Astrocyte of the spinal cord (primary cell): ENCODE measurements at regions not wholly inside any gene's neighbourhood (a gene's known extent, or its start where the extent isn't known, plus 50 kb on each side); places are given as distances from the start of the nearest gene placed in this dataset.

Source experiments
- DNase-seq: peaks from one replicate; pipeline ENCODE4 v3.0.0; 2011; ENCODE audit warnings: low read depth, low spot score
- H3K4me3 ChIP-seq: 2 replicates; pipeline ENCODE4 v1.5.1; 2011; ENCODE audit warnings: low read depth, mild to moderate bottlenecking, low read length, moderate library complexity
- in situ Hi-C: cut with HindIII; loops from 2 replicates; pipeline ENCODE4 v1.10.0; 2017; ENCODE audit warnings: low sequenced_read_pairs
- TF ChIP-seq, protein P1 (sequence below): IDR thresholded peaks from 2 replicates; pipeline ENCODE4 v1.5.1; 2012; ENCODE audit warnings: low read depth, mild to moderate bottlenecking, low read length, inconsistent platforms

- TF ChIP-seq, protein P1, sequence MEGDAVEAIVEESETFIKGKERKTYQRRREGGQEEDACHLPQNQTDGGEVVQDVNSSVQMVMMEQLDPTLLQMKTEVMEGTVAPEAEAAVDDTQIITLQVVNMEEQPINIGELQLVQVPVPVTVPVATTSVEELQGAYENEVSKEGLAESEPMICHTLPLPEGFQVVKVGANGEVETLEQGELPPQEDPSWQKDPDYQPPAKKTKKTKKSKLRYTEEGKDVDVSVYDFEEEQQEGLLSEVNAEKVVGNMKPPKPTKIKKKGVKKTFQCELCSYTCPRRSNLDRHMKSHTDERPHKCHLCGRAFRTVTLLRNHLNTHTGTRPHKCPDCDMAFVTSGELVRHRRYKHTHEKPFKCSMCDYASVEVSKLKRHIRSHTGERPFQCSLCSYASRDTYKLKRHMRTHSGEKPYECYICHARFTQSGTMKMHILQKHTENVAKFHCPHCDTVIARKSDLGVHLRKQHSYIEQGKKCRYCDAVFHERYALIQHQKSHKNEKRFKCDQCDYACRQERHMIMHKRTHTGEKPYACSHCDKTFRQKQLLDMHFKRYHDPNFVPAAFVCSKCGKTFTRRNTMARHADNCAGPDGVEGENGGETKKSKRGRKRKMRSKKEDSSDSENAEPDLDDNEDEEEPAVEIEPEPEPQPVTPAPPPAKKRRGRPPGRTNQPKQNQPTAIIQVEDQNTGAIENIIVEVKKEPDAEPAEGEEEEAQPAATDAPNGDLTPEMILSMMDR: no peak
- in situ Hi-C loops: no loop called here
- no peak for DNase-seq
- no peak overlapping the region for H3K4me3 ChIP-seq
Observed at GRCh38 chr17:56087199-56087598, 66.1 kb upstream of the ANKFN1 start.

- no peak overlapping the region for H3K4me3 ChIP-seq
- TF ChIP-seq, protein P1: no peak
- in situ Hi-C loops: no loop called here
- DNase-seq: peak; percentile 38
Observed at GRCh38 chr17:56096026-56096810, 57.1 kb upstream of the ANKFN1 start.

DNA sequence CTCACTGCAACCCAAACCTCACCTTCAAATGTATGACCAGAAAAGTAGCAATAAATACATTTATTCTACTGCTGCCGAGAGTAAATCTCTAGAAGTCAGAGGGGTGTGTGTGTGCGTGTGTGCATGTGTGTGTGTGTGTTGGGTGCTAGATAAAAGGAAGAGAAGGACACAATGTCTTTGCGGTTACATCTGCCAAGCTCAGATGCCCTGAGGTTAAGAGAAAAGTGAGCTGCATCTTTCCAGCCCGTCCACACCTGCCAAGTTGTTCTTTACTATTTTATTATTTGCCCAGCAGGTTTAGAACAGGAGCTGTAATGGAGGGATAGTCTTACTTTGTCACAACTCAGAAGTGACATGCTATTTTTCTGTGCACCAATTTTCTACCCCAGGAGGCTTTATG lies 54.5 kb upstream of the ANKFN1 start:
- TF ChIP-seq, protein P1: no peak
- in situ Hi-C loops: no loop called here
- no peak overlapping the region for H3K4me3 ChIP-seq
- no peak for DNase-seq

DNA sequence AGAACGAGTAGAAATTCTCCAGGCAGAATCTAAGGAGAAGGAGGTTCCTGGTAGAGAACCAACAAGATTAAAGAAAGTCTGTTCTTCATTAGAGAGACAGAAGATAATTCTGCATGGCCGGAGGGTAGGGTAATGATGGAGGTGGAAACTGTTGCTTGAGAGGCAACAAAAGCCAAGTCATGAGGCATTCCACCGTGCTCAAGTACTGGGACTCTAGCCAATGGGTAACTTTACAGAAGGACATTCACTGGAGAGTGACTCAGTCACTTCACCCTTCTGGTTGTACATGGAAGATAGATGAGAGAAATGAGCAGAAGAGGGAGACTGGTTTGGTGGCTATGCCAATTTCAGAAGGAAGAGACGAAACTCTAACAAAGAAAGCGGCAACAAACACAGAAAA lies 53.6 kb upstream of the ANKFN1 start:
- in situ Hi-C loops: no loop called here
- DNase-seq: peak; percentile 22

More for the DNA sequence above, 53.6 kb upstream of the ANKFN1 start:
- no peak overlapping the region for H3K4me3 ChIP-seq
- TF ChIP-seq, protein P1: no peak
